ENCODE measurements at regions not wholly inside any gene's neighbourhood (a gene's known extent, or its start where the extent isn't known, plus 50 kb on each side); places are given as distances from the start of the nearest gene placed in this dataset.
A peak's percentile ranks its signal among the peaks of the same experiment; 100 is the strongest.

GRCh38 chr10:105585753-105586152, 944.7 kb downstream of the SORCS3 start:
- H3K27ac Mint-ChIP-seq = no peak overlapping the region

DNA sequence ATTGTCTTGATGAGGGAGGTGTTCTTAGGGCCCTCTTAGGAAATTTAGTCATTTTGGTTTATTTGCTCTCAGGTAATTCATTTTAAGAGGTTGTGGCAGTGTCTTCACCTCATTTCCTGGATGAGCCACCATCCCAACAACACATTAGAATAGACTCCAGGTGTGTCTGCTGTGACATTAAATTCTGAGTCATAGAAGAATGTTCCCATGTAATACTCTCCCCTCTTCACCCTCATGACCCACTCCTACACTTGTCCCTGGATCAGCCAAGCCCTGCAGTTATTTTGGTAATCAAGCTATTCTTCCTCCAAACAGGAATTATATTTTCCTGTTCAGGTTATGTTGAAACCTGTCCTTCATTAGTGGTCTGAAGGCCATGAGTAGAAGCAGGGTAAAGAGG, 944.1 kb downstream of the SORCS3 start:
- POLR2A ChIA-PET = no interaction called here
- Mint-ChIP-seq H3K4me3 (no peak overlapping the region), H3K27me3 (ENCODE audit: low read depth) (no peaks in the 10 kb centered on the region), H3K36me3 (no peaks in the 10 kb centered on the region), H3K27ac (no peak overlapping the region), H3K4me1 (peaks cover 35% of the 10 kb centered on the region), H3K9me3 (no peaks in the 10 kb centered on the region)
- TF ChIP-seq KAT7 (CRISPR knock-in tag; IDR thresholded peaks at IDR 0.05; ENCODE audit: borderline replicate concordance) (no peak), EMX1 (CRISPR knock-in tag; IDR thresholded peaks at IDR 0.05) (no peak), CBFB (CRISPR knock-in tag; IDR thresholded peaks at IDR 0.05; ENCODE audit: low read depth) (no peak), ETV6 (CRISPR knock-in tag; IDR thresholded peaks at IDR 0.05) (no peak), MAX (CRISPR knock-in tag; IDR thresholded peaks at IDR 0.05) (no peak), ATF3 (CRISPR knock-in tag; conservative IDR thresholded peaks at IDR 0.05) (no peak), IRF2 (CRISPR knock-in tag; IDR thresholded peaks at IDR 0.05; ENCODE audit: borderline replicate concordance, low read depth) (no peak), NR2C2 (CRISPR knock-in tag; IDR thresholded peaks at IDR 0.05) (no peak), ZNF121 (CRISPR knock-in tag; IDR thresholded peaks at IDR 0.05) (no peak), JUN (CRISPR knock-in tag; IDR thresholded peaks at IDR 0.05) (no peak), ZNF263 (CRISPR knock-in tag; IDR thresholded peaks at IDR 0.05; ENCODE audit: low read depth) (no peak), RORB (CRISPR knock-in tag; IDR thresholded peaks at IDR 0.05) (no peak)
- TF ChIP-seq, protein P1, sequence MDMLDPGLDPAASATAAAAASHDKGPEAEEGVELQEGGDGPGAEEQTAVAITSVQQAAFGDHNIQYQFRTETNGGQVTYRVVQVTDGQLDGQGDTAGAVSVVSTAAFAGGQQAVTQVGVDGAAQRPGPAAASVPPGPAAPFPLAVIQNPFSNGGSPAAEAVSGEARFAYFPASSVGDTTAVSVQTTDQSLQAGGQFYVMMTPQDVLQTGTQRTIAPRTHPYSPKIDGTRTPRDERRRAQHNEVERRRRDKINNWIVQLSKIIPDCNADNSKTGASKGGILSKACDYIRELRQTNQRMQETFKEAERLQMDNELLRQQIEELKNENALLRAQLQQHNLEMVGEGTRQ (CRISPR knock-in tag; IDR thresholded peaks at IDR 0.05) = no peak
- TF ChIP-seq, protein P2, sequence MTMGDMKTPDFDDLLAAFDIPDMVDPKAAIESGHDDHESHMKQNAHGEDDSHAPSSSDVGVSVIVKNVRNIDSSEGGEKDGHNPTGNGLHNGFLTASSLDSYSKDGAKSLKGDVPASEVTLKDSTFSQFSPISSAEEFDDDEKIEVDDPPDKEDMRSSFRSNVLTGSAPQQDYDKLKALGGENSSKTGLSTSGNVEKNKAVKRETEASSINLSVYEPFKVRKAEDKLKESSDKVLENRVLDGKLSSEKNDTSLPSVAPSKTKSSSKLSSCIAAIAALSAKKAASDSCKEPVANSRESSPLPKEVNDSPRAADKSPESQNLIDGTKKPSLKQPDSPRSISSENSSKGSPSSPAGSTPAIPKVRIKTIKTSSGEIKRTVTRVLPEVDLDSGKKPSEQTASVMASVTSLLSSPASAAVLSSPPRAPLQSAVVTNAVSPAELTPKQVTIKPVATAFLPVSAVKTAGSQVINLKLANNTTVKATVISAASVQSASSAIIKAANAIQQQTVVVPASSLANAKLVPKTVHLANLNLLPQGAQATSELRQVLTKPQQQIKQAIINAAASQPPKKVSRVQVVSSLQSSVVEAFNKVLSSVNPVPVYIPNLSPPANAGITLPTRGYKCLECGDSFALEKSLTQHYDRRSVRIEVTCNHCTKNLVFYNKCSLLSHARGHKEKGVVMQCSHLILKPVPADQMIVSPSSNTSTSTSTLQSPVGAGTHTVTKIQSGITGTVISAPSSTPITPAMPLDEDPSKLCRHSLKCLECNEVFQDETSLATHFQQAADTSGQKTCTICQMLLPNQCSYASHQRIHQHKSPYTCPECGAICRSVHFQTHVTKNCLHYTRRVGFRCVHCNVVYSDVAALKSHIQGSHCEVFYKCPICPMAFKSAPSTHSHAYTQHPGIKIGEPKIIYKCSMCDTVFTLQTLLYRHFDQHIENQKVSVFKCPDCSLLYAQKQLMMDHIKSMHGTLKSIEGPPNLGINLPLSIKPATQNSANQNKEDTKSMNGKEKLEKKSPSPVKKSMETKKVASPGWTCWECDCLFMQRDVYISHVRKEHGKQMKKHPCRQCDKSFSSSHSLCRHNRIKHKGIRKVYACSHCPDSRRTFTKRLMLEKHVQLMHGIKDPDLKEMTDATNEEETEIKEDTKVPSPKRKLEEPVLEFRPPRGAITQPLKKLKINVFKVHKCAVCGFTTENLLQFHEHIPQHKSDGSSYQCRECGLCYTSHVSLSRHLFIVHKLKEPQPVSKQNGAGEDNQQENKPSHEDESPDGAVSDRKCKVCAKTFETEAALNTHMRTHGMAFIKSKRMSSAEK (CRISPR knock-in tag; IDR thresholded peaks at IDR 0.05; ENCODE audit: borderline replicate concordance) = no peak
- CTCF ChIA-PET = no interaction called here
- no peak for ATAC-seq
- DNase-seq (ENCODE audit: low spot score) = no peak

More at GRCh38 chr10:105585753-105586152, 944.7 kb downstream of the SORCS3 start:
- H3K36me3 Mint-ChIP-seq = no peaks in the 10 kb centered on the region
- H3K27me3 Mint-ChIP-seq (ENCODE audit: low read depth) = no peaks in the 10 kb centered on the region
- H3K4me3 Mint-ChIP-seq = no peak overlapping the region
- peaks cover 31% of the 10 kb centered on the region for H3K4me1 Mint-ChIP-seq
- POLR2A ChIA-PET = no interaction called here
- TF ChIP-seq NFYB (CRISPR knock-in tag; conservative IDR thresholded peaks at IDR 0.05; ENCODE audit: low read depth) (no peak), E2F4 (CRISPR knock-in tag; IDR thresholded peaks at IDR 0.05; ENCODE audit: borderline replicate concordance, low read depth) (no peak), PRDM15 (CRISPR knock-in tag; IDR thresholded peaks at IDR 0.05) (no peak), IRF2 (CRISPR knock-in tag; IDR thresholded peaks at IDR 0.05; ENCODE audit: borderline replicate concordance, low read depth) (no peak), MYBL2 (CRISPR knock-in tag; IDR thresholded peaks at IDR 0.05) (no peak), ZNF138 (CRISPR knock-in tag; conservative IDR thresholded peaks at IDR 0.05) (no peak), CREB1 (CRISPR knock-in tag; IDR thresholded peaks at IDR 0.05) (no peak)
- TF ChIP-seq, protein P3, sequence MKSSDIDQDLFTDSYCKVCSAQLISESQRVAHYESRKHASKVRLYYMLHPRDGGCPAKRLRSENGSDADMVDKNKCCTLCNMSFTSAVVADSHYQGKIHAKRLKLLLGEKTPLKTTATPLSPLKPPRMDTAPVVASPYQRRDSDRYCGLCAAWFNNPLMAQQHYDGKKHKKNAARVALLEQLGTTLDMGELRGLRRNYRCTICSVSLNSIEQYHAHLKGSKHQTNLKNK (CRISPR knock-in tag; IDR thresholded peaks at IDR 0.05) = no peak
- H3K9me3 Mint-ChIP-seq = no peaks in the 10 kb centered on the region
- DNase-seq (ENCODE audit: low spot score) (no peak), ATAC-seq (peak; percentile 76)
- CTCF ChIA-PET = no interaction called here
